H1 (cell line): ENCODE measurements at regions not wholly inside any gene's neighbourhood (a gene's known extent, or its start where the extent isn't known, plus 50 kb on each side); places are given as distances from the start of the nearest gene placed in this dataset.

Source experiments
- BACH1 ChIP-seq: IDR thresholded peaks from 2 replicates; pipeline ENCODE4 v1.6.1; 2012; ENCODE audit warnings: low read length, improper control_type of control experiment
- FOSL1 ChIP-seq: IDR thresholded peaks from 2 replicates; pipeline ENCODE4 v1.6.1; 2011; ENCODE audit warnings: mild to moderate bottlenecking, low read depth, low read length, moderate library complexity; ENCODE audit not compliant: insufficient read depth
- KDM5A ChIP-seq: fragments of 200-600 bp; IDR thresholded peaks from 2 replicates; pipeline ENCODE4 v1.7.1; 2012; ENCODE audit warnings: mild to moderate bottlenecking, low read length, inconsistent platforms, mixed read lengths
- RAD21 ChIP-seq, 2 experiments: IDR thresholded peaks in 1 of 2; conservative IDR thresholded peaks in 1 of 2; 2 replicates each; pipeline ENCODE4 v1.6.1; 2011; ENCODE audit warnings: low read depth in 2 of 2, low read length in 2 of 2, improper control_type of control experiment in 1 of 2, inconsistent platforms in 1 of 2, mild to moderate bottlenecking in 1 of 2, moderate library complexity in 1 of 2
- RXRA ChIP-seq: IDR thresholded peaks from 2 replicates; pipeline ENCODE4 v1.6.1; 2011; ENCODE audit warnings: low read depth, mild to moderate bottlenecking, low read length, moderate library complexity; ENCODE audit not compliant: insufficient read depth
- SRF ChIP-seq: IDR thresholded peaks from 2 replicates; pipeline ENCODE4 v1.6.1; 2011; ENCODE audit warnings: mild to moderate bottlenecking, low read depth, low read length, moderate library complexity
- TF ChIP-seq, protein P1 (sequence below): IDR thresholded peaks from 2 replicates; pipeline ENCODE4 v1.6.1; 2012; ENCODE audit warnings: inconsistent platforms
- TF ChIP-seq, protein P2 (sequence below): IDR thresholded peaks from 2 replicates; pipeline ENCODE4 v1.6.1; 2012; ENCODE audit warnings: low read length, inconsistent platforms

DNA sequence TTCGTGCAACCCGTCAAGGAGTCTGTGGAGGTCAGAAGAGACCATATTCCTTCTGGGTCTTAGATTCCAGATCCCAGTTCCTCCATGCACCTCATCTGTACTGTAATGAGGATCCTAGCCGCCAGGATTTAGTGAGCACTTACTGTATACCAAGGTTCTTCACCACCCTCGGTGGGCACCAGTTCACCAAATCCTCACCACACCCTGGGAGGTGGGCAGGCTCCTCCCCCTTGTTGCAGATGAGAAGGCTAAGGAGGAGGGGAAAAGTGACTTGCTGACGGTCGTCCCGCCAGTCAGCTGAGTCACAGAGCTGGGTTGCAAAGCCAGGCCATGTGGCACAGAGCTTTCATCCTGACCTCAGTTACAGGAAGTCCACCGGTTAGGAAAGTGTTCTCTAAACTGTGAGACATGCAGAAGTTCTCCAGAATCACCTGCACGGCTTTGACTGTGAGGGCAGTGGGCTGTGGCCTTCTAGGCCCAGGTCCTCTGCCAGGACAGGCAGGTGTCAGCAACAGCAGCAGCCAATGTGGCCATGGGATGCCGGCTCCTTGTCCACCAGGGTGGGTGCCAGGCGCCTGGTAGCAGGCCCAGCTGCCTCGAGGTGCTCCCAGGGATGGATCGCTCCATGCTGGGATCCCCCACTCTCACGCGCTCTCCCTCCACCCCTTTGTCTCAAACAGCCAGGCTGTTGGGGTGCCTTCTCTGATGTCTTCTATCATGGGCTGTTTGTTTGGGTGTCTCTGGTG is 240.3 kb upstream of the GSE1 start (continued):
- TF ChIP-seq BACH1 (no peak), KDM5A (no peak), FOSL1 (no peak), RXRA (no peak), RAD21 (IDR thresholded peaks at IDR 0.05 in 1 of 2, conservative IDR thresholded peaks at IDR 0.05 in 1 of 2; ENCODE audit: low read depth in 2 of 2, low read length in 2 of 2) (no peak), SRF (no peak)
- TF ChIP-seq, protein P1, sequence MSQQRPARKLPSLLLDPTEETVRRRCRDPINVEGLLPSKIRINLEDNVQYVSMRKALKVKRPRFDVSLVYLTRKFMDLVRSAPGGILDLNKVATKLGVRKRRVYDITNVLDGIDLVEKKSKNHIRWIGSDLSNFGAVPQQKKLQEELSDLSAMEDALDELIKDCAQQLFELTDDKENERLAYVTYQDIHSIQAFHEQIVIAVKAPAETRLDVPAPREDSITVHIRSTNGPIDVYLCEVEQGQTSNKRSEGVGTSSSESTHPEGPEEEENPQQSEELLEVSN = no peak
- TF ChIP-seq, protein P2, sequence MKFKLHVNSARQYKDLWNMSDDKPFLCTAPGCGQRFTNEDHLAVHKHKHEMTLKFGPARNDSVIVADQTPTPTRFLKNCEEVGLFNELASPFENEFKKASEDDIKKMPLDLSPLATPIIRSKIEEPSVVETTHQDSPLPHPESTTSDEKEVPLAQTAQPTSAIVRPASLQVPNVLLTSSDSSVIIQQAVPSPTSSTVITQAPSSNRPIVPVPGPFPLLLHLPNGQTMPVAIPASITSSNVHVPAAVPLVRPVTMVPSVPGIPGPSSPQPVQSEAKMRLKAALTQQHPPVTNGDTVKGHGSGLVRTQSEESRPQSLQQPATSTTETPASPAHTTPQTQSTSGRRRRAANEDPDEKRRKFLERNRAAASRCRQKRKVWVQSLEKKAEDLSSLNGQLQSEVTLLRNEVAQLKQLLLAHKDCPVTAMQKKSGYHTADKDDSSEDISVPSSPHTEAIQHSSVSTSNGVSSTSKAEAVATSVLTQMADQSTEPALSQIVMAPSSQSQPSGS = no peak
- TF ChIP-seq, all 59 proteins: peak for 0
